GM23338 (cell line): ENCODE measurements at regions not wholly inside any gene's neighbourhood (a gene's known extent, or its start where the extent isn't known, plus 50 kb on each side); places are given as distances from the start of the nearest gene placed in this dataset.

Experiments
- POLR2AphosphoS5 ChIP-seq: IDR thresholded peaks from 2 replicates; pipeline ENCODE4 v1.6.1; 2016; ENCODE audit warnings: antibody characterized with exemption, low read depth
- TF ChIP-seq, protein P1 (sequence below), 2 experiments: fragments of 200-600 bp in 1 of 2; sonication (generic) in 1 of 2; conservative IDR thresholded peaks; 2 replicates each; pipeline versions ENCODE4 v1.5.1 to v1.6.1; 2016 to 2017; ENCODE audit warnings: antibody characterized with exemption in 2 of 2, low read depth in 2 of 2, mild to moderate bottlenecking in 2 of 2, moderate library complexity in 1 of 2
- TF ChIP-seq, protein P2 (sequence below): IDR thresholded peaks from 2 replicates; pipeline ENCODE4 v1.6.1; 2016; ENCODE audit warnings: antibody characterized with exemption

DNA sequence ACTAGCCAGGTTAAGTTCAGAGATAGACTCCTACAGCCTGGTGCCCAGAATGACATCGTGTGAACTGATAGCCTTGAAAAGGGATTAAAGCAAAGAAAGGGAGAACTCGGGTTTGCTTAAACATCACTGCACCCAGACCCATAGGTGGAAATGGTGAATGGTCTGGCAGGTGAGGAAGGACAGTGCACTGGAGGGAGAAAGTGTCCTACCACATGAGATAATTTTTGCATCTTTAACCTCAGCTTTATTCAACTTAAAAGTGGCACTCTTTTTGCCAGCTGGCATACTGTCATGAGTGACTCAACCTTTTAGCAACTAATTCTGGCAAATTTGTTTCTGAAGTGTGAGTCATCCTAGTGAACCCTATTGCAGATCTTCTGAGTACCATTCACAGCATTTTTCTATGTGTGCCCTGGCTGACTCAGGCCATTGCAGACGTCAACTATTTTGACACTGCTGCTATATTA, 53.0 kb upstream of the DAPP1 start:
- TF ChIP-seq, protein P1, sequence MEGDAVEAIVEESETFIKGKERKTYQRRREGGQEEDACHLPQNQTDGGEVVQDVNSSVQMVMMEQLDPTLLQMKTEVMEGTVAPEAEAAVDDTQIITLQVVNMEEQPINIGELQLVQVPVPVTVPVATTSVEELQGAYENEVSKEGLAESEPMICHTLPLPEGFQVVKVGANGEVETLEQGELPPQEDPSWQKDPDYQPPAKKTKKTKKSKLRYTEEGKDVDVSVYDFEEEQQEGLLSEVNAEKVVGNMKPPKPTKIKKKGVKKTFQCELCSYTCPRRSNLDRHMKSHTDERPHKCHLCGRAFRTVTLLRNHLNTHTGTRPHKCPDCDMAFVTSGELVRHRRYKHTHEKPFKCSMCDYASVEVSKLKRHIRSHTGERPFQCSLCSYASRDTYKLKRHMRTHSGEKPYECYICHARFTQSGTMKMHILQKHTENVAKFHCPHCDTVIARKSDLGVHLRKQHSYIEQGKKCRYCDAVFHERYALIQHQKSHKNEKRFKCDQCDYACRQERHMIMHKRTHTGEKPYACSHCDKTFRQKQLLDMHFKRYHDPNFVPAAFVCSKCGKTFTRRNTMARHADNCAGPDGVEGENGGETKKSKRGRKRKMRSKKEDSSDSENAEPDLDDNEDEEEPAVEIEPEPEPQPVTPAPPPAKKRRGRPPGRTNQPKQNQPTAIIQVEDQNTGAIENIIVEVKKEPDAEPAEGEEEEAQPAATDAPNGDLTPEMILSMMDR (conservative IDR thresholded peaks at IDR 0.05; ENCODE audit: low read depth in 2 of 2): no peak
- TF ChIP-seq, protein P2, sequence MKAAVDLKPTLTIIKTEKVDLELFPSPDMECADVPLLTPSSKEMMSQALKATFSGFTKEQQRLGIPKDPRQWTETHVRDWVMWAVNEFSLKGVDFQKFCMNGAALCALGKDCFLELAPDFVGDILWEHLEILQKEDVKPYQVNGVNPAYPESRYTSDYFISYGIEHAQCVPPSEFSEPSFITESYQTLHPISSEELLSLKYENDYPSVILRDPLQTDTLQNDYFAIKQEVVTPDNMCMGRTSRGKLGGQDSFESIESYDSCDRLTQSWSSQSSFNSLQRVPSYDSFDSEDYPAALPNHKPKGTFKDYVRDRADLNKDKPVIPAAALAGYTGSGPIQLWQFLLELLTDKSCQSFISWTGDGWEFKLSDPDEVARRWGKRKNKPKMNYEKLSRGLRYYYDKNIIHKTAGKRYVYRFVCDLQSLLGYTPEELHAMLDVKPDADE: no peak
- no peak for TF ChIP-seq POLR2AphosphoS5
